B cell (primary cell): ENCODE measurements at regions not wholly inside any gene's neighbourhood (a gene's known extent, or its start where the extent isn't known, plus 50 kb on each side); places are given as distances from the start of the nearest gene placed in this dataset.

Experiments
- ATAC-seq: fragments of 200-7000 bp; cut with Tn5 transposase; one replicate; pipeline ENCODE4 v1.10.0; 2021; ENCODE audit warnings: low read depth, mild to moderate bottlenecking, moderate number of reproducible peaks, moderate library complexity
- CTCF ChIA-PET: fragments of 350-600 bp; sonication (Branson Sonifier 250); formaldehyde crosslinking; loops from one replicate; lab custom pipeline; 2021; ENCODE audit warnings: antibody characterized with exemption, inconsistent platforms; lab: Charles Lee
- POLR2A ChIA-PET: fragments of 350-600 bp; sonication (Branson Sonifier 250); formaldehyde crosslinking; loops from one replicate; lab custom pipeline; 2021; ENCODE audit warnings: antibody characterized with exemption; lab: Charles Lee
- DNase-seq: peaks from one replicate; pipeline ENCODE4 v3.0.0; 2013
- H2AFZ ChIP-seq: 2 replicates; pipeline ENCODE4 v1.6.1; 2012; ENCODE audit warnings: mild to moderate bottlenecking, low read depth, low read length; ENCODE audit not compliant: insufficient read depth, poor library complexity, severe bottlenecking
- H3K27ac ChIP-seq, 2 donors: 1 replicate in 1 of 2; 2 replicates in 1 of 2; pipeline ENCODE4 v1.5.1; 2012 to 2013; ENCODE audit warnings: low read length in 2 of 2, mild to moderate bottlenecking in 2 of 2, moderate library complexity in 1 of 2
- H3K27me3 ChIP-seq, 4 experiments: fragments of 200-600 bp in 1 of 4; sonication (generic) in 1 of 4; replicated peaks in 1 of 4; 1 replicate in 2 of 4; 2 replicates in 2 of 4; pipeline versions ENCODE4 v1.6.1 to v1.7.0; 2013 to 2016; ENCODE audit warnings: low read length in 3 of 4, mild to moderate bottlenecking in 2 of 4, mixed read lengths in 1 of 4, moderate library complexity in 1 of 4; ENCODE audit not compliant: insufficient read depth in 4 of 4, control insufficient read depth in 3 of 4; ENCODE audit errors: control extremely low read depth in 1 of 4
- H3K36me3 ChIP-seq, 2 experiments: replicated peaks in 1 of 2; 1 replicate in 1 of 2; 2 replicates in 1 of 2; pipeline versions ENCODE4 v1.6.1 to v1.7.1; 2013; ENCODE audit warnings: low read length in 1 of 2; ENCODE audit not compliant: insufficient read depth in 2 of 2, control insufficient read depth in 1 of 2; ENCODE audit errors: control extremely low read depth in 1 of 2, extremely low read depth in 1 of 2
- H3K4me1 ChIP-seq, 2 donors: fragments of 200-600 bp in 1 of 2; sonication (generic) in 1 of 2; 1 replicate in 1 of 2; 2 replicates in 1 of 2; pipeline versions ENCODE4 v1.5.1 to v1.6.1; 2013 to 2017; ENCODE audit warnings: low read length in 2 of 2; ENCODE audit not compliant: control insufficient read depth in 2 of 2, insufficient read depth in 2 of 2
- H3K4me2 ChIP-seq: replicated peaks from 2 replicates; pipeline ENCODE3; 2012; ENCODE audit warnings: mild to moderate bottlenecking, low read depth, low read length; ENCODE audit not compliant: poor library complexity, severe bottlenecking
- H3K4me3 ChIP-seq, 5 experiments: fragments of 200-600 bp in 1 of 5; sonication (generic) in 1 of 5; 1 replicate in 3 of 5; 2 replicates in 2 of 5; pipeline versions ENCODE4 v1.5.1 to v1.7.0; 2011 to 2016; ENCODE audit warnings: low read length in 4 of 5, mild to moderate bottlenecking in 4 of 5, low read depth in 2 of 5, control low read depth in 1 of 5, moderate library complexity in 1 of 5; ENCODE audit not compliant: insufficient read depth in 1 of 5; ENCODE audit errors: control extremely low read depth in 1 of 5, extremely low read depth in 1 of 5
- H3K79me2 ChIP-seq: fragments of 200-600 bp; sonication (generic); one replicate; pipeline ENCODE4 v1.6.0; 2016; ENCODE audit warnings: low read length; ENCODE audit not compliant: control insufficient read depth, insufficient read depth
- H3K9ac ChIP-seq: fragments of 200-600 bp; sonication (generic); 2 replicates; pipeline ENCODE4 v1.6.1; 2017; ENCODE audit warnings: mild to moderate bottlenecking, low read length, moderate library complexity
- H3K9me3 ChIP-seq, 3 donors: one replicate each; pipeline versions ENCODE4 v1.6.1 to v1.7.1; 2013; ENCODE audit warnings: low read length in 2 of 3; ENCODE audit not compliant: control insufficient read depth in 2 of 3, insufficient read depth in 1 of 3; ENCODE audit errors: control extremely low read depth in 1 of 3
- H4K20me1 ChIP-seq: 2 replicates; pipeline ENCODE4 v1.6.0; 2012; ENCODE audit warnings: mild to moderate bottlenecking, low read length; ENCODE audit not compliant: insufficient read depth, control insufficient read depth, poor library complexity, severe bottlenecking
- H3K27ac Mint-ChIP-seq: one replicate; pipeline ENCODE4 v1.8.0; 2021; ENCODE audit warnings: mixed read lengths
- H3K27me3 Mint-ChIP-seq: one replicate; pipeline ENCODE4 v1.8.0; 2021; ENCODE audit warnings: mixed read lengths
- H3K4me1 Mint-ChIP-seq: one replicate; pipeline ENCODE4 v1.8.0; 2021; ENCODE audit warnings: mixed read lengths
- H3K4me3 Mint-ChIP-seq: one replicate; pipeline ENCODE4 v1.8.0; 2021; ENCODE audit warnings: mixed read lengths
- H3K9me3 Mint-ChIP-seq: one replicate; pipeline ENCODE4 v1.8.0; 2022; ENCODE audit warnings: mixed read lengths; ENCODE audit not compliant: insufficient read depth
- CTCF ChIP-seq: fragments of 200-600 bp; IDR thresholded peaks from one replicate; pipeline ENCODE4 v1.8.0; 2022; ENCODE audit warnings: antibody characterized with exemption, mild to moderate bottlenecking
- EZH2 ChIP-seq: IDR thresholded peaks from 2 replicates; pipeline ENCODE4 v1.6.1; 2012; ENCODE audit warnings: borderline replicate concordance, low read depth, mild to moderate bottlenecking, moderate library complexity, low read length; ENCODE audit not compliant: insufficient read depth, poor library complexity, severe bottlenecking
- WGBS: methylation state at CpG from one replicate; pipeline ENCODE4 v1.1.5; 2013; ENCODE audit warnings: missing lambda C conversion rate; ENCODE audit not compliant: insufficient coverage; 5-methylcytosine and 5-hydroxymethylcytosine counted together
- intact Hi-C: fragments of 100-400 bp; cut with micrococcal nuclease; formaldehyde crosslinking; loops from one replicate; pipeline ENCODE4 v1.10.0; 2022

DNA sequence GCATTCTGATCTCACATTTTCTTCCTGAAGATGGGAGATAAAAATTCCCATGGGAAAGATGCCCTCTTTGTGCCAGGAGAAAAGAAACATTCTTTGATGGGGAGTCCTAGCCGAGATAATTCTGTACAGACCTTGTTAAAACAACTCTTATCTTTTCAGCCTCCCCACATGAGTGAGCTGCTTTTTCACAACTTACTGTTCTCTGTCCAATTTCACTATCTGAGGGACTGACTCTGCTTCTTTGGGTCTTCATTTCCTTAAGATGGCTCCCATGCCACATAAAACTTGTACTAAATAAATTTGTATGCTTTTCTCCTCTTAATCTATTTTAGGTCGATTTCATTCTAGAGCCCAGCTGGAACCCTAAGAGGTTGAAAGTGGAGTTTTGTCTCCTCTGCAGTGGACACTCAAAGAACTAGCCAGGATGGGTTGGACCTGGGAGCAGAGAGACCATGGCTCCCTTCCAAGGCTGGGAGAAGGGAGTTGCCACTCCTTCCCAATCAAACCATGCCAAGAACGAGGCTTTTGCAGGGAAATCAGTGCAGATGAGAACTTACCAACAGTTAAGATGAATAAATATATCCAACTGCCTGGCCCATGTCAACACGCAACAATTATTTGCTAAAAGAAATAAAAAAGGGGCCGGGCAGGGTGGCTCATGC is 285.8 kb upstream of the SULF2 start:
- H4K20me1 ChIP-seq = no peaks in the 10 kb centered on the region
- H3K27ac ChIP-seq = no peak overlapping the region
- CTCF ChIA-PET = no interaction called here
- intact Hi-C loops = no loop called here
- H3K36me3 ChIP-seq = no peaks in the 10 kb centered on the region
- no peak overlapping the region for H3K27ac Mint-ChIP-seq
- no peak overlapping the region for H3K4me2 ChIP-seq
- POLR2A ChIA-PET = no interaction called here
- H3K4me1 ChIP-seq = no peaks in the 10 kb centered on the region
- WGBS = 100% methylated on average over 2 of the region's 5 CpGs
- ATAC-seq (no peak), DNase-seq (no peak)
- H3K4me3 Mint-ChIP-seq = no peak overlapping the region
- no peaks in the 10 kb centered on the region for H3K27me3 ChIP-seq
- TF ChIP-seq EZH2 = no peak
- TF ChIP-seq CTCF = no peak
- H3K4me1 Mint-ChIP-seq = peaks cover under 1% of the 10 kb centered on the region
- H3K27me3 Mint-ChIP-seq = peaks cover 15% of the 10 kb centered on the region
- no peaks in the 10 kb centered on the region for H3K79me2 ChIP-seq
- no peak overlapping the region for H3K9ac ChIP-seq
- no peak overlapping the region for H3K4me3 ChIP-seq
- peaks cover 0 to 8% (median 0%) of the 10 kb centered on the region in 3 donors for H3K9me3 ChIP-seq
- no peak overlapping the region for H2AFZ ChIP-seq
- no peaks in the 10 kb centered on the region for H3K9me3 Mint-ChIP-seq

DNA sequence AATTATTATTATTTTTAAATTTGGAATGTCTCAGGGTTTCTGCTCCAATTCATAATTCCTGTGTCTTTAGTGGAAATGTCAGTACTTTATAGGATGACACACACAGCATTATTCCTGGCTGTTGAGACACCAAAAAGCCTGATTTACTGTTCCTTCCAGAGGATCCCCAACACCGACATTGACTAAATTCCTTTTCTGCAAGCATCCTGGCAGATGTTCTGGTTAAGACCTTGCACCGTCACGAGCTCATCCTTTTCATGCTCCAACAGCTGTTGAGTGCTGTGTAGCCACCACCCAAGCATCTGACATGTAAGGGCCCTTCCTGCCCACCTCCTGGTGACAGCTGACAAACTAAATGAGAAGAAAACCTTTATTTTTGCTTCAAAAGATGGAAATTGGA is 284.3 kb upstream of the SULF2 start:
- TF ChIP-seq EZH2 = no peak
- TF ChIP-seq CTCF = no peak
- ChIA-PET POLR2A (no interaction called here), CTCF (no interaction called here)
- Histone ChIP-seq H3K4me2 (no peak overlapping the region), H4K20me1 (no peaks in the 10 kb centered on the region), H3K27me3 (no peaks in the 10 kb centered on the region), H3K27ac (no peak overlapping the region), H3K9me3 (peaks cover 0 to 8% (median 0%) of the 10 kb centered on the region in 3 donors), H3K4me1 (peaks cover 0 to 4% of the 10 kb centered on the region in 2 donors), H3K36me3 (no peaks in the 10 kb centered on the region), H3K9ac (no peak overlapping the region), H3K4me3 (no peak overlapping the region), H3K79me2 (no peaks in the 10 kb centered on the region), H2AFZ (no peak overlapping the region)
- ATAC-seq (no peak), DNase-seq (no peak)
- Mint-ChIP-seq H3K27ac (no peak overlapping the region), H3K4me3 (no peak overlapping the region), H3K9me3 (no peaks in the 10 kb centered on the region), H3K27me3 (peaks cover 14% of the 10 kb centered on the region), H3K4me1 (peaks cover 7% of the 10 kb centered on the region)
- WGBS = 95% methylated on average over 3 of the region's 3 CpGs
- intact Hi-C loops = no loop called here
